ENCODE measurements at regions not wholly inside any gene's neighbourhood (a gene's known extent, or its start where the extent isn't known, plus 50 kb on each side); places are given as distances from the start of the nearest gene placed in this dataset.

DNA sequence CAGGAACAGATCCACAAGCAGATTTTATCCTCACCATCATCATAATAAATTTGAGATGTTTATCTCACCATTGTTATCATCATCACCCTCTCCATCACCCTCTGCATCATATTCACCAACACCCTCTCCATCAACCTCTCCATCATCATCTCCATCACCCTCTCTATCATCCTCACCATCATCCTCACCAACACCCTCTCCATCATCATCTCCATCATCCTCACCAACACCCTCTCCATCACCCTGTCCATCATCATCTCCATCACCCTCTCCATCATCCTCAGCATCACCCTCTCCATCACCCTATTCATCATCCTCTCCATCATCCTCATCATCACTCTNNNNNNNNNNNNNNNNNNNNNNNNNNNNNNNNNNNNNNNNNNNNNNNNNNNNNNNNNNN is 567.0 kb upstream of the SGCD start:
- ChIA-PET RAD21 (ENCODE audit: low non-redundant PET in 1 of 2, low total read pairs in 2 of 2, uncharacterized antibody in 2 of 2, unreplicated experiment in 2 of 2) (no interaction called here), CTCF (no interaction called here), POLR2A (no interaction called here)
- no peak overlapping the region for H2AFZ ChIP-seq (ENCODE audit: low read depth, low read length, poor library complexity, severe bottlenecking)
- no peak for TF ChIP-seq EZH2phosphoT487 (IDR thresholded peaks at IDR 0.05; ENCODE audit: borderline replicate concordance)
- H3K79me2 ChIP-seq (ENCODE audit: insufficient read depth, low read length): no peaks in the 10 kb centered on the region
- no peak for DNase-seq (ENCODE audit: low read depth, low spot score)
- H3K4me2 ChIP-seq (ENCODE audit: low read length): no peak overlapping the region
- H3K9me3 ChIP-seq (ENCODE audit: control insufficient read depth in 1 of 2, insufficient read depth in 1 of 2, low read depth in 1 of 2, low read length in 2 of 2): peaks cover 4 to 26% of the 10 kb centered on the region in 2 experiments; a peak in 1 of 4 replicates
- no peak overlapping the region for H3K4me3 ChIP-seq (replicated peaks in 1 of 2; ENCODE audit: low read depth in 1 of 2, low read length in 2 of 2)
- H3K9me2 ChIP-seq (ENCODE audit: insufficient read depth): no peaks in the 10 kb centered on the region
- ATAC-seq: no peak
- no peaks in the 10 kb centered on the region for H3K4me1 ChIP-seq (ENCODE audit: control insufficient read depth in 1 of 2, insufficient read depth in 2 of 2, low read length in 2 of 2)
- intact Hi-C loops (cut with micrococcal nuclease): no loop called here
- no peak overlapping the region for H3K27ac ChIP-seq (ENCODE audit: low read depth, low read length)
- H3K9ac ChIP-seq (ENCODE audit: low read length): no peak overlapping the region
- no peaks in the 10 kb centered on the region for H3K36me3 ChIP-seq (ENCODE audit: control insufficient read depth in 1 of 2, insufficient read depth in 2 of 2, low read length in 2 of 2)
- no peaks in the 10 kb centered on the region for H3K27me3 ChIP-seq (ENCODE audit: insufficient read depth, low read length)
- no TSS peak for BruUV-seq (replicated peaks)
- no peaks in the 10 kb centered on the region for H4K20me1 ChIP-seq (ENCODE audit: insufficient read depth)

DNA sequence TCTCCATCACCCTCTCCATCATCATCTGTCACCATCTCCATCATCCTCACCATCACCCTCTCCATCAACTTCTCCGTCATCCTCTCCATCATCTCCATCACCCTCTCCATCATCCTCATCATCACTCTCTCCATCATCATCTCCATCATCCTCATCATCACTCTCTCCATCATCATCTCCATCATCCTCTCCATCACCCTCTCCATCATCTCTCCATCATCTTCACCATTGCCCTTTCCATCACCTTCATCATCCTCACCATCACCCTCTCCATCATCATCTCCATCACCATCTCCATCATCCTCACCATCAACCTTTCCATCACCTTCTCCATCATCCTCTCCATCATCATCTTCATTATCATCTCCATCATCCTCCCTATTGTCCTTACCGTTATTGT is 565.5 kb upstream of the SGCD start:
- CTCF ChIA-PET: no interaction called here
- BruUV-seq (replicated peaks): no TSS peak
- Histone ChIP-seq H3K4me3 (replicated peaks in 1 of 2; ENCODE audit: low read depth in 1 of 2, low read length in 2 of 2) (no peak overlapping the region), H3K9me2 (ENCODE audit: insufficient read depth) (no peaks in the 10 kb centered on the region), H3K27me3 (ENCODE audit: insufficient read depth, low read length) (no peaks in the 10 kb centered on the region), H3K27ac (ENCODE audit: low read depth, low read length) (no peak overlapping the region), H3K9me3 (ENCODE audit: control insufficient read depth in 1 of 2, insufficient read depth in 1 of 2, low read depth in 1 of 2, low read length in 2 of 2) (peaks cover 4 to 26% of the 10 kb centered on the region in 2 experiments; a peak in 1 of 4 replicates), H2AFZ (ENCODE audit: low read depth, low read length, poor library complexity, severe bottlenecking) (no peak overlapping the region), H3K36me3 (ENCODE audit: control insufficient read depth in 1 of 2, insufficient read depth in 2 of 2, low read length in 2 of 2) (no peaks in the 10 kb centered on the region), H3K4me2 (ENCODE audit: low read length) (no peak overlapping the region), H3K9ac (ENCODE audit: low read length) (no peak overlapping the region), H4K20me1 (ENCODE audit: insufficient read depth) (no peaks in the 10 kb centered on the region), H3K79me2 (ENCODE audit: insufficient read depth, low read length) (no peaks in the 10 kb centered on the region), H3K4me1 (ENCODE audit: control insufficient read depth in 1 of 2, insufficient read depth in 2 of 2, low read length in 2 of 2) (no peaks in the 10 kb centered on the region)
- intact Hi-C loops (cut with micrococcal nuclease): no loop called here
- POLR2A ChIA-PET: no interaction called here
- TF ChIP-seq, protein P1, sequence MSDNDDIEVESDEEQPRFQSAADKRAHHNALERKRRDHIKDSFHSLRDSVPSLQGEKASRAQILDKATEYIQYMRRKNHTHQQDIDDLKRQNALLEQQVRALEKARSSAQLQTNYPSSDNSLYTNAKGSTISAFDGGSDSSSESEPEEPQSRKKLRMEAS (IDR thresholded peaks at IDR 0.05): no peak
- TF ChIP-seq TCF7L2 (IDR thresholded peaks at IDR 0.05; ENCODE audit: borderline replicate concordance, extremely low read depth, insufficient read depth, insufficient read length) (no peak), EZH2 (IDR thresholded peaks at IDR 0.05) (no peak)
- RAD21 ChIA-PET (ENCODE audit: low non-redundant PET in 1 of 2, low total read pairs in 2 of 2, uncharacterized antibody in 2 of 2, unreplicated experiment in 2 of 2): no interaction called here
- ATAC-seq: no peak
- DNase-seq (ENCODE audit: low read depth, low spot score): no peak
